SU-DHL-6 (cell line): ENCODE measurements at regions not wholly inside any gene's neighbourhood (a gene's known extent, or its start where the extent isn't known, plus 50 kb on each side); places are given as distances from the start of the nearest gene placed in this dataset.

Experiments
- H2AFZ ChIP-seq: fragments of 200-600 bp; sonication (generic); 2 replicates; pipeline ENCODE4 v1.6.1; 2014; ENCODE audit warnings: low read depth, mild to moderate bottlenecking, moderate library complexity, mixed read lengths, antibody characterized with exemption, low read length; ENCODE audit not compliant: severe bottlenecking
- H3F3A ChIP-seq: fragments of 200-600 bp; shearing (Covaris generic); 2 replicates; pipeline ENCODE4 v1.6.0; 2016; ENCODE audit warnings: antibody characterized with exemption, mild to moderate bottlenecking; ENCODE audit not compliant: insufficient read depth
- H3K27ac ChIP-seq: fragments of 200-600 bp; sonication (generic); 2 replicates; pipeline ENCODE4 v1.5.1; 2016; ENCODE audit warnings: low read depth, mild to moderate bottlenecking, low read length, moderate library complexity, mixed read lengths
- H3K27me3 ChIP-seq: fragments of 200-600 bp; sonication (generic), shearing (Covaris generic); 2 replicates; pipeline ENCODE4 v1.6.0; 2014; ENCODE audit warnings: mild to moderate bottlenecking, low read length
- H3K36me3 ChIP-seq: fragments of 200-600 bp; sonication (generic); 2 replicates; pipeline ENCODE4 v1.6.1; 2014; ENCODE audit warnings: mild to moderate bottlenecking, low read length, mixed read lengths
- H3K4me2 ChIP-seq: fragments of 300-600, 200-600 bp; shearing (Covaris generic), sonication (generic); 2 replicates; pipeline ENCODE4 v1.6.0; 2014; ENCODE audit warnings: low read length, low read depth, mild to moderate bottlenecking; ENCODE audit not compliant: poor library complexity, severe bottlenecking
- H3K4me3 ChIP-seq: fragments of 200-600 bp; sonication (generic); 2 replicates; pipeline ENCODE4 v1.5.1; 2014; ENCODE audit warnings: antibody characterized with exemption, low read length, mild to moderate bottlenecking, mixed read lengths; ENCODE audit not compliant: insufficient read depth, poor library complexity, severe bottlenecking
- H3K79me2 ChIP-seq: fragments of 200-600 bp; sonication (generic); 2 replicates; pipeline ENCODE4 v1.6.1; 2014; ENCODE audit warnings: mild to moderate bottlenecking, low read length, moderate library complexity; ENCODE audit not compliant: insufficient read depth
- H3K9ac ChIP-seq: fragments of 200-600 bp; sonication (generic); 2 replicates; pipeline ENCODE4 v1.7.0; 2014; ENCODE audit warnings: mild to moderate bottlenecking, low read length
- H3K9me2 ChIP-seq: fragments of 200-600 bp; sonication (generic); replicated peaks from 2 replicates; pipeline ENCODE4 v1.6.1; 2014; ENCODE audit warnings: low read length; ENCODE audit not compliant: insufficient read depth
- H3K9me3 ChIP-seq: fragments of 200-600 bp; sonication (generic); 2 replicates; pipeline ENCODE4 v1.6.1; 2014; ENCODE audit warnings: low read length, mixed read lengths; ENCODE audit not compliant: insufficient read depth
- H4K20me1 ChIP-seq: fragments of 200-600 bp; sonication (generic); 2 replicates; pipeline ENCODE4 v1.6.1; 2014; ENCODE audit warnings: low read depth, mild to moderate bottlenecking, antibody characterized with exemption, low read length, moderate library complexity, mixed read lengths
- EZH2phosphoT487 ChIP-seq: fragments of 200-600 bp; sonication (generic), shearing (Covaris generic); conservative IDR thresholded peaks from 2 replicates; pipeline ENCODE4 v1.6.1; 2018; ENCODE audit warnings: mild to moderate bottlenecking, antibody characterized with exemption, low read length, moderate library complexity, mixed read lengths
- TF ChIP-seq, protein P1 (sequence below): fragments of 200-600 bp; sonication (generic); IDR thresholded peaks from one replicate; pipeline ENCODE4 v1.5.1; 2017; ENCODE audit warnings: antibody characterized with exemption, mild to moderate bottlenecking, low read length, moderate library complexity; ENCODE audit not compliant: insufficient read depth, poor library complexity, severe bottlenecking

DNA sequence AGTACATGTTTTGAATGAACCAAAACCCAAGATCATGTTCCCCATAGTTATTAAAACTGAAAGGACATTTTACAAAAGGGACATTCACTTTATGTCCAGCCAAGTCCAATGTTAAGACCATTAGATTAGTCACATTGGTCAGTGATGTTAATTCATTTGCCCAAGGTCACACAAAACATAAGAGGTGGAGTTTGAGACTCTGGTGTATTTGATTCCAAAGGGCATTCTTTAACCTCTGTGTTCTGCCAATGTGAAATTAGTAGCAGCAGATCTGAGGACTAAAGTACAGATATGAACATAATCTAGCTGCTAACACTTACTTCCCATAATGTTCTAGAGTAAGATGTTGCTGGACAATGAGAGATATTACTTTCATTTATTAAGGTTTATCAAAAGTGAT is 425.6 kb downstream of the TUSC7 start:
- no peaks in the 10 kb centered on the region for H3K79me2 ChIP-seq
- no peaks in the 10 kb centered on the region for H3K9me3 ChIP-seq
- H3K36me3 ChIP-seq, result no peaks in the 10 kb centered on the region
- no peak overlapping the region for H3K4me3 ChIP-seq
- H2AFZ ChIP-seq, result no peak overlapping the region
- no peak for TF ChIP-seq EZH2phosphoT487
- TF ChIP-seq, protein P1, sequence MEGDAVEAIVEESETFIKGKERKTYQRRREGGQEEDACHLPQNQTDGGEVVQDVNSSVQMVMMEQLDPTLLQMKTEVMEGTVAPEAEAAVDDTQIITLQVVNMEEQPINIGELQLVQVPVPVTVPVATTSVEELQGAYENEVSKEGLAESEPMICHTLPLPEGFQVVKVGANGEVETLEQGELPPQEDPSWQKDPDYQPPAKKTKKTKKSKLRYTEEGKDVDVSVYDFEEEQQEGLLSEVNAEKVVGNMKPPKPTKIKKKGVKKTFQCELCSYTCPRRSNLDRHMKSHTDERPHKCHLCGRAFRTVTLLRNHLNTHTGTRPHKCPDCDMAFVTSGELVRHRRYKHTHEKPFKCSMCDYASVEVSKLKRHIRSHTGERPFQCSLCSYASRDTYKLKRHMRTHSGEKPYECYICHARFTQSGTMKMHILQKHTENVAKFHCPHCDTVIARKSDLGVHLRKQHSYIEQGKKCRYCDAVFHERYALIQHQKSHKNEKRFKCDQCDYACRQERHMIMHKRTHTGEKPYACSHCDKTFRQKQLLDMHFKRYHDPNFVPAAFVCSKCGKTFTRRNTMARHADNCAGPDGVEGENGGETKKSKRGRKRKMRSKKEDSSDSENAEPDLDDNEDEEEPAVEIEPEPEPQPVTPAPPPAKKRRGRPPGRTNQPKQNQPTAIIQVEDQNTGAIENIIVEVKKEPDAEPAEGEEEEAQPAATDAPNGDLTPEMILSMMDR, result no peak
- no peak overlapping the region for H3K27ac ChIP-seq
- H3K9ac ChIP-seq, result no peak overlapping the region
- H3K27me3 ChIP-seq, result no peaks in the 10 kb centered on the region
- no peak overlapping the region for H3K4me2 ChIP-seq
- H4K20me1 ChIP-seq, result no peaks in the 10 kb centered on the region
- H3F3A ChIP-seq, result no peaks in the 10 kb centered on the region
- no peaks in the 10 kb centered on the region for H3K9me2 ChIP-seq

DNA sequence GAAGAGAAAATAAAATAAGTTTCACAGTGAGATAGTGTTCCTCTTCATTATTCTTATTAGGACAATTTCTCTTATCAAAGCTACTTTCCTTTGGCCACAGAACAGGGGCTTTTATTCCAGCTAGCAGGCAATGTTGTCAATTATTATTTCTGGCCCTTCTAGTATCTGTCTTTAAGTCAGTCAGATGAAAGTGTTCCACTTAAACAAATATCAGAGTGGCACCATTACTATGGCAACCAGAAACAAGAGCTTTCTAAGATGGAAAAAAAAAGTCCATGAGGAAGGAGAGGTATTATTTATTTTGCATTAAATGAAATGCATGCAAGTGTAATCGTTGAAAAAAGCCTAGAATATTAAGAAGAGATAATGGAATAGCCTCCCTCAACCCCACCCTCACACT is 426.4 kb downstream of the TUSC7 start:
- no peak overlapping the region for H3K9ac ChIP-seq
- H3K36me3 ChIP-seq, result no peaks in the 10 kb centered on the region

DNA sequence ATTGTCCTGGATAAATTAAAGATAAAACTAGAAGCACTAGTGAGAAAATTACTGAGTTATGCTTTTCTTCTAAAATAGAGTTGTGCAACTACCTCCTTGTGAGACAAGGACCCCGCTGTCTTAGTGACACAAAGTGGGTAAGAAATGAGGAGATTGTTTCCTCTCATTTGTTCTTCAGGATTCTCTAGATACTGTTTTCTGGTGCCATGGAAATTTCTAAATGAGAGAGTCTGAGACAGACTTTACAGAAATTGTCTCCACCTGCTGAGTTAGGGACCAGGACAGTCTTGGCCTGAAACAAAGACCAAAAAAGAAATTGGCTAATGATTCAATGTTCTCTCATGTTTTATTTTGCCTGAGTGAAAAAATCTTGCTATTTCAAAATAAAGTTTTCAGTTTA is 427.5 kb downstream of the TUSC7 start:
- no peaks in the 10 kb centered on the region for H3K79me2 ChIP-seq
- no peaks in the 10 kb centered on the region for H3K27me3 ChIP-seq
- H3K9me3 ChIP-seq, result no peaks in the 10 kb centered on the region
- H3K9me2 ChIP-seq, result no peaks in the 10 kb centered on the region
- no peak overlapping the region for H2AFZ ChIP-seq
- H3K36me3 ChIP-seq, result no peaks in the 10 kb centered on the region
- no peak overlapping the region for H3K4me2 ChIP-seq
- TF ChIP-seq EZH2phosphoT487, result no peak
- TF ChIP-seq, protein P1, result no peak
- no peaks in the 10 kb centered on the region for H3F3A ChIP-seq
- H3K4me3 ChIP-seq, result no peak overlapping the region
- H4K20me1 ChIP-seq, result no peaks in the 10 kb centered on the region
- no peak overlapping the region for H3K27ac ChIP-seq
- H3K9ac ChIP-seq, result no peak overlapping the region

More for the DNA sequence above, 426.4 kb downstream of the TUSC7 start:
- TF ChIP-seq, protein P1, result no peak
- TF ChIP-seq EZH2phosphoT487, result no peak
- no peak overlapping the region for H2AFZ ChIP-seq
- no peak overlapping the region for H3K4me3 ChIP-seq
- H3K9me2 ChIP-seq, result no peaks in the 10 kb centered on the region
- no peak overlapping the region for H3K27ac ChIP-seq
- H3K4me2 ChIP-seq, result no peak overlapping the region
- no peaks in the 10 kb centered on the region for H3F3A ChIP-seq
- H4K20me1 ChIP-seq, result no peaks in the 10 kb centered on the region
- no peaks in the 10 kb centered on the region for H3K27me3 ChIP-seq
- no peaks in the 10 kb centered on the region for H3K79me2 ChIP-seq
- H3K9me3 ChIP-seq, result no peaks in the 10 kb centered on the region

DNA sequence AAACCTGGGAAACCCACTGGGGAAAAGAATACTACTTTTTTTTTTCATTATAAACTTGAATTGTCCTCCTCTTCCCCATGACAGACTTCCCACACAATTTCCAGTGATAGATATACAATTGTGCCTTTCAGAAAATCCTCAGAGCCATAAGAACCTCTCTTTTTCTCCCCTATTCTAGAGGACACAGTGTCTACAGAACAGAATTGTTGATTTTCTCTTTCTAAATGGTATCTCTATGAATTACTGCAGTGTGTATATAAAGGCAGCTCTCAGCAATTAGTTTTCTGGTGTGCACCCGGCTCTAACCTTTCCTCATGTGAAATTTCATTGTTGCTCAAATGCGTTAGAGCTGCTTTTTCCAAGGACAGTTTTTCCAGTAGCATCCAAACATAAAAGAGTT is 430.1 kb downstream of the TUSC7 start:
- H4K20me1 ChIP-seq, result no peaks in the 10 kb centered on the region
- no peaks in the 10 kb centered on the region for H3K9me3 ChIP-seq
- no peak overlapping the region for H3K9ac ChIP-seq
- no peak for TF ChIP-seq EZH2phosphoT487
- TF ChIP-seq, protein P1, result no peak
- H3K27me3 ChIP-seq, result no peaks in the 10 kb centered on the region
- no peak overlapping the region for H3K27ac ChIP-seq
- H3K79me2 ChIP-seq, result no peaks in the 10 kb centered on the region
- H3K36me3 ChIP-seq, result no peaks in the 10 kb centered on the region
- no peak overlapping the region for H3K4me3 ChIP-seq
- H3K9me2 ChIP-seq, result no peaks in the 10 kb centered on the region
- no peak overlapping the region for H3K4me2 ChIP-seq
- no peak overlapping the region for H2AFZ ChIP-seq
- no peaks in the 10 kb centered on the region for H3F3A ChIP-seq
